ENCODE measurements at regions not wholly inside any gene's neighbourhood (a gene's known extent, or its start where the extent isn't known, plus 50 kb on each side); places are given as distances from the start of the nearest gene placed in this dataset.
A peak's percentile ranks its signal among the peaks of the same experiment; 100 is the strongest.
"Not testable (repeated sequence)": the region's sequence is repeated elsewhere in the genome, so short reads cannot be mapped to it uniquely, and the experiment has no call there.

GRCh38 chr6:10098756-10099528 lies 315.9 kb downstream of the TFAP2A start:
- in situ Hi-C loops (cut with HindIII; ENCODE audit: low pct_ligation_motif_present, low pct_unique_long_range_greater_than_20kb, low sequenced_read_pairs), result no loop called here
- no peak for DNase-seq

- DNase-seq, result no peak
- in situ Hi-C loops (cut with HindIII; ENCODE audit: low pct_ligation_motif_present, low pct_unique_long_range_greater_than_20kb, low sequenced_read_pairs), result no loop called here
Measured at GRCh38 chr6:10093282-10093681, 321.6 kb downstream of the TFAP2A start.

GRCh38 chr6:10084111-10084986 lies 330.5 kb downstream of the TFAP2A start:
- DNase-seq, result no peak
- in situ Hi-C loops (cut with HindIII; ENCODE audit: low pct_ligation_motif_present, low pct_unique_long_range_greater_than_20kb, low sequenced_read_pairs), result no loop called here

GRCh38 chr6:10082385-10082784 lies 332.5 kb downstream of the TFAP2A start:
- in situ Hi-C loops (cut with HindIII; ENCODE audit: low pct_ligation_motif_present, low pct_unique_long_range_greater_than_20kb, low sequenced_read_pairs), result no loop called here
- DNase-seq, result no peak

- DNase-seq, result no peak
- in situ Hi-C loops (cut with HindIII; ENCODE audit: low pct_ligation_motif_present, low pct_unique_long_range_greater_than_20kb, low sequenced_read_pairs), result no loop called here
Measured at GRCh38 chr6:10081957-10082356, 332.9 kb downstream of the TFAP2A start.

GRCh38 chr6:10081075-10081474 lies 333.8 kb downstream of the TFAP2A start:
- no peak for DNase-seq
- in situ Hi-C loops (cut with HindIII; ENCODE audit: low pct_ligation_motif_present, low pct_unique_long_range_greater_than_20kb, low sequenced_read_pairs), result no loop called here

GRCh38 chr6:10080561-10080960 lies 334.3 kb downstream of the TFAP2A start:
- no peak for DNase-seq
- in situ Hi-C loops (cut with HindIII; ENCODE audit: low pct_ligation_motif_present, low pct_unique_long_range_greater_than_20kb, low sequenced_read_pairs), result no loop called here

- in situ Hi-C loops (cut with HindIII; ENCODE audit: low pct_ligation_motif_present, low pct_unique_long_range_greater_than_20kb, low sequenced_read_pairs), result no loop called here
- no peak for DNase-seq
Measured at GRCh38 chr6:10078581-10078980, 336.3 kb downstream of the TFAP2A start.

GRCh38 chr6:10074726-10075125 lies 340.1 kb downstream of the TFAP2A start:
- DNase-seq; in situ Hi-C loops (cut with HindIII; ENCODE audit: low pct_ligation_motif_present, low pct_unique_long_range_greater_than_20kb, low sequenced_read_pairs): not testable (repeated sequence)

GRCh38 chr6:10073341-10073740 lies 341.5 kb downstream of the TFAP2A start:
- no peak for DNase-seq
- in situ Hi-C loops (cut with HindIII; ENCODE audit: low pct_ligation_motif_present, low pct_unique_long_range_greater_than_20kb, low sequenced_read_pairs), result no loop called here

GRCh38 chr6:10071631-10072220 lies 343.1 kb downstream of the TFAP2A start:
- in situ Hi-C loops (cut with HindIII; ENCODE audit: low pct_ligation_motif_present, low pct_unique_long_range_greater_than_20kb, low sequenced_read_pairs), result no loop called here

GRCh38 chr6:10060004-10060403 lies 354.9 kb downstream of the TFAP2A start:
- in situ Hi-C loops (cut with HindIII; ENCODE audit: low pct_ligation_motif_present, low pct_unique_long_range_greater_than_20kb, low sequenced_read_pairs), result no loop called here
- no peak for DNase-seq

More at GRCh38 chr6:10071631-10072220, 343.1 kb downstream of the TFAP2A start:
- DNase-seq, result no peak

GRCh38 chr6:10054672-10055071 lies 360.2 kb downstream of the TFAP2A start:
- DNase-seq, result no peak
- in situ Hi-C loops (cut with HindIII; ENCODE audit: low pct_ligation_motif_present, low pct_unique_long_range_greater_than_20kb, low sequenced_read_pairs), result no loop called here

GRCh38 chr6:10051283-10051682 lies 363.6 kb downstream of the TFAP2A start:
- no peak for DNase-seq
- in situ Hi-C loops (cut with HindIII; ENCODE audit: low pct_ligation_motif_present, low pct_unique_long_range_greater_than_20kb, low sequenced_read_pairs), result no loop called here

- in situ Hi-C loops (cut with HindIII; ENCODE audit: low pct_ligation_motif_present, low pct_unique_long_range_greater_than_20kb, low sequenced_read_pairs), result no loop called here
- no peak for DNase-seq
Measured at GRCh38 chr6:10048370-10049297, 366.2 kb downstream of the TFAP2A start.

- in situ Hi-C loops (cut with HindIII; ENCODE audit: low pct_ligation_motif_present, low pct_unique_long_range_greater_than_20kb, low sequenced_read_pairs), result no loop called here
- no peak for DNase-seq
Measured at GRCh38 chr6:10042280-10042679, 372.6 kb downstream of the TFAP2A start.

GRCh38 chr6:10033223-10033829 lies 381.5 kb downstream of the TFAP2A start:
- peak; percentile 66 for DNase-seq
- in situ Hi-C loops (cut with HindIII; ENCODE audit: low pct_ligation_motif_present, low pct_unique_long_range_greater_than_20kb, low sequenced_read_pairs), result no loop called here

- in situ Hi-C loops (cut with HindIII; ENCODE audit: low pct_ligation_motif_present, low pct_unique_long_range_greater_than_20kb, low sequenced_read_pairs), result no loop called here
- DNase-seq, result no peak
Measured at GRCh38 chr6:10031617-10032016, 383.3 kb downstream of the TFAP2A start.
